OCI-LY7 (cell line): ENCODE measurements at regions not wholly inside any gene's neighbourhood (a gene's known extent, or its start where the extent isn't known, plus 50 kb on each side); places are given as distances from the start of the nearest gene placed in this dataset.
A peak's percentile ranks its signal among the peaks of the same experiment; 100 is the strongest.

Source experiments
- EZH2phosphoT487 ChIP-seq: fragments of 200-600 bp; sonication (generic); IDR thresholded peaks from 2 replicates; pipeline ENCODE4 v1.6.1; 2018; ENCODE audit warnings: low read depth, borderline replicate concordance, mild to moderate bottlenecking, mixed run types, antibody characterized with exemption, low read length, moderate library complexity, mixed read lengths
- TF ChIP-seq, protein P1 (sequence below): fragments of 200-600 bp; sonication (generic); conservative IDR thresholded peaks from 2 replicates; pipeline ENCODE4 v1.5.1; 2014; ENCODE audit warnings: mild to moderate bottlenecking, antibody characterized with exemption, low read length, moderate library complexity, mixed read lengths

- TF ChIP-seq, protein P1, sequence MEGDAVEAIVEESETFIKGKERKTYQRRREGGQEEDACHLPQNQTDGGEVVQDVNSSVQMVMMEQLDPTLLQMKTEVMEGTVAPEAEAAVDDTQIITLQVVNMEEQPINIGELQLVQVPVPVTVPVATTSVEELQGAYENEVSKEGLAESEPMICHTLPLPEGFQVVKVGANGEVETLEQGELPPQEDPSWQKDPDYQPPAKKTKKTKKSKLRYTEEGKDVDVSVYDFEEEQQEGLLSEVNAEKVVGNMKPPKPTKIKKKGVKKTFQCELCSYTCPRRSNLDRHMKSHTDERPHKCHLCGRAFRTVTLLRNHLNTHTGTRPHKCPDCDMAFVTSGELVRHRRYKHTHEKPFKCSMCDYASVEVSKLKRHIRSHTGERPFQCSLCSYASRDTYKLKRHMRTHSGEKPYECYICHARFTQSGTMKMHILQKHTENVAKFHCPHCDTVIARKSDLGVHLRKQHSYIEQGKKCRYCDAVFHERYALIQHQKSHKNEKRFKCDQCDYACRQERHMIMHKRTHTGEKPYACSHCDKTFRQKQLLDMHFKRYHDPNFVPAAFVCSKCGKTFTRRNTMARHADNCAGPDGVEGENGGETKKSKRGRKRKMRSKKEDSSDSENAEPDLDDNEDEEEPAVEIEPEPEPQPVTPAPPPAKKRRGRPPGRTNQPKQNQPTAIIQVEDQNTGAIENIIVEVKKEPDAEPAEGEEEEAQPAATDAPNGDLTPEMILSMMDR = peak; percentile 75
- no peak for TF ChIP-seq EZH2phosphoT487
Measured at GRCh38 chrY:7344661-7345060, 433.1 kb upstream of the AMELY start.
